Transverse colon (tissue), 4 donors: ENCODE measurements at regions not wholly inside any gene's neighbourhood (a gene's known extent, or its start where the extent isn't known, plus 50 kb on each side); places are given as distances from the start of the nearest gene placed in this dataset.

ENCODE experiments used
- DNase-seq: peaks from one replicate; pipeline ENCODE4 v3.0.0-alpha.2; 2019
- H3K27ac ChIP-seq, 4 donors: fragments of 200-600 bp; sonication (generic); 2 replicates each; pipeline ENCODE4 v1.5.1; 2016 to 2018; ENCODE audit warnings: inconsistent platforms in 4 of 4
- H3K27me3 ChIP-seq: fragments of 200-600 bp; sonication (generic); 2 replicates; pipeline ENCODE4 v1.5.1; 2017; ENCODE audit warnings: inconsistent platforms
- H3K36me3 ChIP-seq, 4 donors: fragments of 200-600 bp; sonication (generic); 2 replicates each; pipeline ENCODE4 v1.5.1; 2017 to 2019; ENCODE audit warnings: inconsistent platforms in 4 of 4
- H3K4me1 ChIP-seq, 4 donors: fragments of 200-600 bp; sonication (generic); 2 replicates each; pipeline ENCODE4 v1.5.1; 2017 to 2020; ENCODE audit warnings: inconsistent platforms in 4 of 4
- H3K4me3 ChIP-seq, 4 donors: fragments of 200-600 bp; sonication (generic); 1 replicate in 1 of 4; 2 replicates in 3 of 4; pipeline versions ENCODE4 v1.5.1 to v1.6.1; 2017 to 2019; ENCODE audit warnings: inconsistent platforms in 4 of 4
- H3K9me3 ChIP-seq, 2 donors: fragments of 200-600 bp; sonication (generic); 2 replicates each; pipeline ENCODE4 v1.5.1; 2017 to 2019; ENCODE audit warnings: inconsistent platforms in 2 of 2
- CTCF ChIP-seq, 5 experiments: fragments of 200-600 bp in 3 of 5; fragments of 450-650 bp in 2 of 5; sonication (generic) in 3 of 5; IDR thresholded peaks; 1 replicate in 2 of 5; 2 replicates in 3 of 5; pipeline ENCODE4 v1.5.1; 2016 to 2017; ENCODE audit warnings: antibody characterized with exemption in 5 of 5, inconsistent platforms in 3 of 5, mild to moderate bottlenecking in 2 of 5, moderate library complexity in 1 of 5
- EP300 ChIP-seq: sonication (generic); formaldehyde crosslinking; IDR thresholded peaks from one replicate; pipeline ENCODE4 v1.6.1; 2017; ENCODE audit warnings: antibody characterized with exemption, low read depth
- POLR2A ChIP-seq: fragments of 450-650 bp; IDR thresholded peaks from one replicate; pipeline ENCODE4 v1.6.1; 2016; ENCODE audit warnings: antibody characterized with exemption, mild to moderate bottlenecking, moderate library complexity
- POLR2AphosphoS5 ChIP-seq, 3 donors: sonication (generic); formaldehyde crosslinking; IDR thresholded peaks; one replicate each; pipeline ENCODE4 v1.6.1; 2016; ENCODE audit warnings: antibody characterized with exemption in 3 of 3
- WGBS, 2 donors: methylation state at CpG; one replicate each; pipeline ENCODE4 v1.1.5; 2018; ENCODE audit warnings: low coverage in 1 of 2; 5-methylcytosine and 5-hydroxymethylcytosine counted together
- in situ Hi-C, 4 donors: fragments of 200-750 bp; cut with MboI; loops; one replicate each; pipeline versions ENCODE4 v1.15.0 to v1.15.1; 2017; ENCODE audit warnings: low sequenced_read_pairs in 3 of 4, low pct_ligation_motif_present in 1 of 4, low pct_unique_long_range_greater_than_20kb in 1 of 4
- intact Hi-C: fragments of 100-400 bp; cut with DNase I; formaldehyde crosslinking; loops from one replicate; pipeline ENCODE4 v1.15.1; 2023; ENCODE audit warnings: low total_unique reads

- no peak for TF ChIP-seq EP300
- TF ChIP-seq POLR2A, result no peak
- TF ChIP-seq POLR2AphosphoS5 (IDR thresholded peaks at IDR 0.05), result no peak
- no peak for TF ChIP-seq CTCF (IDR thresholded peaks at IDR 0.05)
- H3K4me1 ChIP-seq, result peaks cover 0 to 12% (median 0%) of the 10 kb centered on the region in 4 donors
- in situ Hi-C loops (no loop called here), intact Hi-C loops (no loop called here)
- no peaks in the 10 kb centered on the region for H3K27me3 ChIP-seq
- no peaks in the 10 kb centered on the region for H3K36me3 ChIP-seq
- no peak overlapping the region for H3K4me3 ChIP-seq
- H3K27ac ChIP-seq, result no peak overlapping the region
- H3K9me3 ChIP-seq, result no peaks in the 10 kb centered on the region
- DNase-seq, result no peak
Observed at GRCh38 chr21:29242201-29242600, 56.5 kb upstream of the BACH1 start.

- H3K9me3 ChIP-seq, result no peaks in the 10 kb centered on the region
- intact Hi-C loops (no loop called here), in situ Hi-C loops (no loop called here)
- no peaks in the 10 kb centered on the region for H3K36me3 ChIP-seq
- H3K4me3 ChIP-seq, result no peak overlapping the region
- WGBS, 2 donors, result 88 to 91% methylated on average over 1 of the region's 1 CpG
- H3K27me3 ChIP-seq, result no peaks in the 10 kb centered on the region
- H3K4me1 ChIP-seq, result peaks cover 0 to 4% (median 0%) of the 10 kb centered on the region in 4 donors
- no peak overlapping the region for H3K27ac ChIP-seq
- TF ChIP-seq CTCF (IDR thresholded peaks at IDR 0.05) (no peak), EP300 (no peak), POLR2A (no peak), POLR2AphosphoS5 (IDR thresholded peaks at IDR 0.05) (no peak)
- DNase-seq, result no peak
Observed at GRCh38 chr21:29243188-29243587, 55.5 kb upstream of the BACH1 start.

GRCh38 chr21:29245104-29245643, 53.5 kb upstream of the BACH1 start:
- intact Hi-C loops (no loop called here), in situ Hi-C loops (no loop called here)
- Histone ChIP-seq H3K36me3 (no peaks in the 10 kb centered on the region), H3K27me3 (no peaks in the 10 kb centered on the region), H3K4me3 (no peak overlapping the region), H3K9me3 (no peaks in the 10 kb centered on the region), H3K4me1 (no peaks in the 10 kb centered on the region), H3K27ac (peak overlapping the region in 2 of 4 donors; percentile 3 to 57)
- no peak for DNase-seq
- TF ChIP-seq POLR2AphosphoS5 (IDR thresholded peaks at IDR 0.05) (no peak), EP300 (no peak), CTCF (IDR thresholded peaks at IDR 0.05) (no peak), POLR2A (no peak)
- WGBS, 2 donors, result 33% methylated on average over 2 to 3 of the region's 3 CpGs

GRCh38 chr21:29245863-29246262, 52.9 kb upstream of the BACH1 start:
- Histone ChIP-seq H3K9me3 (no peaks in the 10 kb centered on the region), H3K27ac (no peak overlapping the region), H3K36me3 (no peaks in the 10 kb centered on the region), H3K4me1 (no peaks in the 10 kb centered on the region), H3K27me3 (no peaks in the 10 kb centered on the region), H3K4me3 (no peak overlapping the region)
- no peak for DNase-seq
- TF ChIP-seq CTCF (IDR thresholded peaks at IDR 0.05) (no peak), POLR2A (no peak), EP300 (no peak), POLR2AphosphoS5 (IDR thresholded peaks at IDR 0.05) (no peak)
- intact Hi-C loops, result no loop called here
- in situ Hi-C loops, result no loop called here
